ENCODE measurements at regions not wholly inside any gene's neighbourhood (a gene's known extent, or its start where the extent isn't known, plus 50 kb on each side); places are given as distances from the start of the nearest gene placed in this dataset.

GRCh38 chr16:85209526-85210121 lies 97.4 kb upstream of the CIBAR2 start:
- no peaks in the 10 kb centered on the region for H3K9me3 ChIP-seq (ENCODE audit: insufficient read depth, low read length)
- no peak overlapping the region for H3K4me3 ChIP-seq (ENCODE audit: low read length)
- no peaks in the 10 kb centered on the region for H3K4me1 ChIP-seq (ENCODE audit: low read length)
- H3K27ac ChIP-seq (ENCODE audit: low read length): no peak overlapping the region
- no peaks in the 10 kb centered on the region for H3K27me3 ChIP-seq (ENCODE audit: low read depth, low read length)
- H3K79me2 ChIP-seq (ENCODE audit: low read length): no peaks in the 10 kb centered on the region
- H3K4me2 ChIP-seq (ENCODE audit: low read length): no peak overlapping the region
- H2AFZ ChIP-seq (ENCODE audit: low read depth, low read length): no peak overlapping the region
- H4K20me1 ChIP-seq (ENCODE audit: insufficient read depth, low read length): no peaks in the 10 kb centered on the region
- no peak for TF ChIP-seq EZH2phosphoT487 (IDR thresholded peaks at IDR 0.05; ENCODE audit: low read depth)
- no peak for TF ChIP-seq CTCF (IDR thresholded peaks at IDR 0.05; ENCODE audit: low read depth, low read length)
- H3K9ac ChIP-seq (ENCODE audit: low read length): no peak overlapping the region
- no peaks in the 10 kb centered on the region for H3K36me3 ChIP-seq (replicated peaks; ENCODE audit: low read depth, low read length)

GRCh38 chr16:85210423-85211169 lies 98.3 kb upstream of the CIBAR2 start:
- Histone ChIP-seq H3K36me3 (replicated peaks; ENCODE audit: low read depth, low read length) (no peaks in the 10 kb centered on the region), H3K27me3 (ENCODE audit: low read depth, low read length) (no peaks in the 10 kb centered on the region), H3K4me2 (ENCODE audit: low read length) (no peak overlapping the region), H3K27ac (ENCODE audit: low read length) (no peak overlapping the region), H3K79me2 (ENCODE audit: low read length) (no peaks in the 10 kb centered on the region), H3K9me3 (ENCODE audit: insufficient read depth, low read length) (no peaks in the 10 kb centered on the region), H4K20me1 (ENCODE audit: insufficient read depth, low read length) (no peaks in the 10 kb centered on the region), H3K9ac (ENCODE audit: low read length) (no peak overlapping the region), H3K4me1 (ENCODE audit: low read length) (no peaks in the 10 kb centered on the region), H2AFZ (ENCODE audit: low read depth, low read length) (no peak overlapping the region), H3K4me3 (ENCODE audit: low read length) (no peak overlapping the region)
- no peak for TF ChIP-seq EZH2phosphoT487 (IDR thresholded peaks at IDR 0.05; ENCODE audit: low read depth)

GRCh38 chr16:85211271-85211801 lies 99.1 kb upstream of the CIBAR2 start:
- Histone ChIP-seq H3K9me3 (ENCODE audit: insufficient read depth, low read length) (no peaks in the 10 kb centered on the region), H3K27me3 (ENCODE audit: low read depth, low read length) (no peaks in the 10 kb centered on the region), H3K36me3 (replicated peaks; ENCODE audit: low read depth, low read length) (no peaks in the 10 kb centered on the region), H3K4me2 (ENCODE audit: low read length) (no peak overlapping the region), H3K9ac (ENCODE audit: low read length) (no peak overlapping the region), H3K79me2 (ENCODE audit: low read length) (no peaks in the 10 kb centered on the region), H3K27ac (ENCODE audit: low read length) (no peak overlapping the region), H2AFZ (ENCODE audit: low read depth, low read length) (no peak overlapping the region), H3K4me3 (ENCODE audit: low read length) (no peak overlapping the region), H3K4me1 (ENCODE audit: low read length) (no peaks in the 10 kb centered on the region), H4K20me1 (ENCODE audit: insufficient read depth, low read length) (no peaks in the 10 kb centered on the region)
- no peak for TF ChIP-seq CTCF (IDR thresholded peaks at IDR 0.05; ENCODE audit: low read depth, low read length)
- no peak for TF ChIP-seq EZH2phosphoT487 (IDR thresholded peaks at IDR 0.05; ENCODE audit: low read depth)

GRCh38 chr16:85213926-85214675 lies 101.8 kb upstream of the CIBAR2 start:
- no peaks in the 10 kb centered on the region for H3K9me3 ChIP-seq (ENCODE audit: insufficient read depth, low read length)
- H3K4me3 ChIP-seq (ENCODE audit: low read length): no peak overlapping the region
- H2AFZ ChIP-seq (ENCODE audit: low read depth, low read length): no peak overlapping the region
- no peak overlapping the region for H3K4me2 ChIP-seq (ENCODE audit: low read length)
- no peaks in the 10 kb centered on the region for H3K27me3 ChIP-seq (ENCODE audit: low read depth, low read length)
- no peaks in the 10 kb centered on the region for H3K36me3 ChIP-seq (replicated peaks; ENCODE audit: low read depth, low read length)
- no peaks in the 10 kb centered on the region for H4K20me1 ChIP-seq (ENCODE audit: insufficient read depth, low read length)
- TF ChIP-seq CTCF (IDR thresholded peaks at IDR 0.05; ENCODE audit: low read depth, low read length) (no peak), EZH2phosphoT487 (IDR thresholded peaks at IDR 0.05; ENCODE audit: low read depth) (no peak)
- no peaks in the 10 kb centered on the region for H3K79me2 ChIP-seq (ENCODE audit: low read length)
- H3K4me1 ChIP-seq (ENCODE audit: low read length): no peaks in the 10 kb centered on the region
- no peak overlapping the region for H3K27ac ChIP-seq (ENCODE audit: low read length)
- no peak overlapping the region for H3K9ac ChIP-seq (ENCODE audit: low read length)
